Stimulated activated naive CD4-positive, alpha-beta T cell treated with Interleukin-2 at 50 U/mL for 16 hours (primary cell): ENCODE measurements at regions not wholly inside any gene's neighbourhood (a gene's known extent, or its start where the extent isn't known, plus 50 kb on each side); places are given as distances from the start of the nearest gene placed in this dataset.
"Not testable (repeated sequence)": the region's sequence is repeated elsewhere in the genome, so short reads cannot be mapped to it uniquely, and the experiment has no call there.

Experiments
- DNase-seq: peaks from one replicate; lab custom pipeline; 2025; lab: John Stamatoyannopoulos, UW

DNA sequence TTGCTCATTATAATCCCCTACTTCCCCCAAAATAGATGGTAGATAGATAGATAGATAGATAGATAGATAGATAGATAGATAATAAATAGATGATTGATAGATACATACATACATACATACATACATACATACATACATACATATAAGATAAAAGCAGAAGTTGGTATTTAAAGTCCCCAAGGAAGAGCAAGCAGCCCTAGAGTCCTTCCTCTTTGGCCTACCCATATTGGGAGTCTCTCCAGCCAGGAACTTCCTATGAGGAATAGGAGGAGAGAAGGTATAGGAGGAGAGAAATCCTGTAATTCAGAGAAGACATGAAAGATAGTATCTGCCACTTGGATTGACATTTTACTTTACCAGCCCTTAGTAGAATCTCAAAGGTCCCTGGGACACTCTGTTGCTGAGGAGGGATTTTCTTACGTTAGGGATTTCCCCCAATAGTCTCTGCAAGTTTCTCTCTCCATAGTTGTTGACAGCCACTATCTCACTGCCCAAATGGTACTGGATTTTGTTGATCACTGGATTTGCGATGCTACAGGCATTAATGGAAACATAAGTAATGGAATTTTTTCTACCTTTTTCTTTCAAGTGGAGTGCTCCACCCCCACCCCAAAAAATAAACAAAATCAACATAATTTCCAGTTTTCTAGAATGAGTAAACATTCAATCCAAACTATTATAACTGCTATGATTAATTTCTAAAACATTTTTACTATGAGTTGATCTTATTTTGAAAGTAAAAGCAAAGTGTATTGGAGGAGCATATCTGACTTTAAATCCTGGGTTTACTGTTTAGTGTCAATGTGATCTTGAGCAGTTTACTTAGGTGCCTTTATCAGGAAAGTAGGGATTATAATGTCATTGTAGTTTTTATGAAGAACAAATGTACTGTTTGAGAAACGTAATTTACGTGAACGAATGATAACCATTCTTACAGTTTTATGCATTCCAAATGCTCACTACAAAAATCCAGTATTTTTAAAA is 93.2 kb upstream of the TNFSF4 start:
- DNase-seq: no peak

DNA sequence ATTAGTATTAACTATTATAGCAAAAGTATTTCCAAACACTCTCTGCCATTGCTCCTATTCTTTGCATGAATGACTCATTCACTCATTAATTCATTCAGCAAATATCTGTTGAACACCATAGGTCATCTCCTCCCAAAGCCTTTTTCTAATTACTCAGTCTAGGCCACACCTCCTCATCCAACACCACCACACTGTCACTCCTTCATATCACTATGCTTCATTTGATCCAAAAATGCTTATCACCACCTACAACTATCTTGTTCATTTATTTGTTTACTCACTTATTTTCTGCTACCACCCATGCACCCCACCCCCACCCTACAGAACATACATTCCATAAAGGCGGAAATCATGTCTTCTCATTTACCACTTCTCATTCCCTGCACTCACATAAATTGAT is 94.4 kb upstream of the TNFSF4 start:
- DNase-seq: no peak

DNA sequence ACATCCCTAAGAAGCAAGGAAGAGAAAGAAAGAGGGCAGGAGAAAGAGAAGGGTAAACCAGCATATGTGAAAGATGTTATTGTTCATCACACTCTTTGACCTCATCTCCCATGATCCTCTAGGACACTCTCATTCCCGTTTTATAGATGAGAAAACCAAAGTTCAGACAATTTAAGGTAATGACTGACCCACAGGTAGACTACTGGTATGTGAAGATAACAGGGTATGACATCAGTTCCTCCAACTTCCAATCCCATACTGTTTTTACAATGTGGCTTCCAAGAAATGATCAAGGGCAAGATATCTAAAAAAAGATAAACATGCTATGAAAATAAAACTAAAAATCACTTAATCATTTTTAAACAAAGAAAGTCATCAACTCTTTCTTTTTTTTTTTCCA is 95.2 kb upstream of the TNFSF4 start:
- no peak for DNase-seq

DNA sequence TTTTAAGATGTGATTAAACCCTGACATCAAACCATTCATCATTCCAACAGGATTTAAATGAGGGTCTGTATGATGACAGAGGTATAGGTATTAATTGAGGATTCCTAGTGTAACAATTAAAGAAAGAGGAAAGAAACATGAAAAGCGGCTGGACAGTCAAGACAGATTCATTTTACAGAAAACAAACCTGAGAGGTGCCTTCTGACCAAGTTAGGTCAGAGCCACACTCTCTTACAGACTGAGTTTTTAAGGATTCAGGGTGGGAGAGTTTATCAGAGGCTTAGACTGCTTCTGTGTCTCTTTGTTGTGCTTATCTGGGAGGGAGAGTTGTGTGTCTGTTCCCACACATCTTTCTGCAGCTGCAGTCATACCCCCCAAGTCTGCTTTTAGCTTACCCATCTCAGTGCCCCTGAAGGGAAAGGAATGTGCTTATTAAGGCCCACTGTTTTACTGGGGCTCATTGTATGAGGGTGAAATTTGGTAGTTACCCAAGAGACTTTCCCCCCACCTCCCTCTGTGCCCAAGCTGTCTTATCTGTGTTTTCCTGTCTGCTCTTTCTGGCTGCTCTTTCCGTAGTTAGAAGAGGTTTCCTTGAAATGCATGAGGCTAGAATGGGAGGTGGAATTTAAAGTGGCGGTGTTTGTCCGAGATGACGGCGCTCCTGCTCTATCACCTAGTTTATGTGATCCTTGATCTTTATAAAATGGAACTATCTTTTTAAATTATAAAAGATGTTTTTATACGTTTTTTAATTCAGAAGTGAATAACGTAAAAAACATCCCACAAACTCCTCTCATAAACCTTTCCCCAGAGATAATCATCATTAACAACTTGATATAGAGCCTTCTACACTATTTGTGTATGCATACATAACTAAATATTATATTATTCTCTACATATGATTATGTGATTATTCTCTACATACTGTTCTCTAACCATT is 96.0 kb upstream of the TNFSF4 start:
- no peak for DNase-seq

DNA sequence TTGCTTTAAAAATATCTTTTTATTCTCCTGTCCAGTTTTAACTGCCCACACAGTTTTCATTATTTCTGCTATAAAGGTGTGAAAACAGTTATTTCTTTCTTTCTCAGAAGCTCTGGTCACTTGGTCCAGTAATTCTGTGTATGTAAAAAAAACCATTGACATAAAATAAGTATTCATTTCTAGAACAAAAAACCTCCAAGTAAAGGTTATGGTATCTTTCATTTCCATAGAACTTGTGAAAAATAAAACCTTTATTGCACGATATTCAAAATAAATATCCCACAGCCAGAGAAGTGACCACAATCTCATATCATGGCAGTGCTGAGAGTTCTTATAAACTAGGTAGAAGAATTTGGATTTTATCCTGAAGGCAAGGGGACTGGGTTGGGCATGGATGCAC is 96.9 kb upstream of the TNFSF4 start:
- no peak for DNase-seq

DNA sequence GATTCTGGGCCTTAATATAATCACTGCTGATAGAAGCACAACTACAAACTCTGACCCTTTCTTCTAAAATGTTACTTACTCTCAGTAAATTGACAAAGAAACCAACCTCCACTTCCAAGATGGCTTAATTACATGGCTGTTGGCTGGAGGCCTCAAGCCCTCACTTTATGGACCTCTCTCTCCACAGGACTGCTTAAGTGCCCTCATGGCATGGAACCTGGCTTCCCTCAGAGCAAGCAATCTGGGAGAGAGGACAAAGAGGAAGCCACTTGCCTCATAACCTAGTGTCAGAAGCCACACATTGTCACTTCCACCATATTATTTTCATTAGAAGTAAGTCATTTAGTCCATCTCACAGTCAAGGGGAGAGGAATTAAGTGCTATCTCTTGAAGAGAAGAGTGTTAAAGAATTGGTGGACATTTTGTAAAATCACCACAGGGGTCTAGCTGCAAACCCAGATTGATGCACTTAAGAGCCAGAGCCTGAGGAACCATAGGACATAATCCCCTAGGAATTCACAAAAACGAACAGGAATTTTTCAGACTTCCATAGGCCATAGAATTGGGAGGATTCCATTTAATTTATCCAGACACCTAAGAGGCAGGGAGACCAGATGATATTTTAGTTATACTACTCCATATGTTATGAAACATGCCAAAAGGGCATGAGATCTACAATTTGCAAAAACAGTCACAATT is 97.5 kb upstream of the TNFSF4 start:
- no peak for DNase-seq

DNA sequence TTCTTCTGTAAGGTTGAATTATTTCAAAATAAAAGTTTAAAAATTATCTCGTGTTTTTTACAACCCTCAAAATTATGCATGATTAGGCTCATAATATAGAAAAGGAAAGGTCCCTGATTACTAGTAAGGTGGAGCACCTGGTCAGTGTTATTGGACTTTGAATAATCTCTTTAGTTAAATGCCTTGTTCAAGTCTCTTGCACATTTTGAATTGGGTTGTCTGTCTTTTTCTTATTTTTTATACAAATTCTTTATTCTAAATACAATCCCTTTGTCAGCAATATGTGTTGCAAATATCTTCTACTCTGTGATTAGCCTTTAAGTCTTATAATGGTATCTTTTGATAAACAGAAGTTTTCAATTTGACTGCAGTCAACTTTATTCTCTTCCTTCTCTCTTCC is 100.7 kb upstream of the TNFSF4 start:
- no peak for DNase-seq

DNA sequence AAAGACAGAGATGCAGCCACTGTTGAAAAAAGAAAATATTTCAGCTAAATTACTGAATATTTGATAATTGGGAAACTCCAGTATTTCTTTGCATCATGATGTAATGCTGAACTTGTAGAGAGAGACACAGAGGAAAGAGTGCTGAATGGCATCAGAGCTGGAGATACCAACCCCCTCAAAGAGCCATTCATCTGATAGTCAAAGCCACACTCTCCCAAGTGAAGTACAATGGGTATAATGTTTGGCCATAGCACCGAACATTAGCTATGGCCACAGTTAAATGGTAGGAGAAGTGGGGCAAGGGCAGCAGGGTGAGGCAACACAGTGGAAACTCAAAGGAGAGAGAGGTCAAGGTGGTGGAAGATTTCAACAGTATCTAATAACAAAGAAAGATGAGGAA is 107.5 kb upstream of the TNFSF4 start:
- DNase-seq: no peak

DNA sequence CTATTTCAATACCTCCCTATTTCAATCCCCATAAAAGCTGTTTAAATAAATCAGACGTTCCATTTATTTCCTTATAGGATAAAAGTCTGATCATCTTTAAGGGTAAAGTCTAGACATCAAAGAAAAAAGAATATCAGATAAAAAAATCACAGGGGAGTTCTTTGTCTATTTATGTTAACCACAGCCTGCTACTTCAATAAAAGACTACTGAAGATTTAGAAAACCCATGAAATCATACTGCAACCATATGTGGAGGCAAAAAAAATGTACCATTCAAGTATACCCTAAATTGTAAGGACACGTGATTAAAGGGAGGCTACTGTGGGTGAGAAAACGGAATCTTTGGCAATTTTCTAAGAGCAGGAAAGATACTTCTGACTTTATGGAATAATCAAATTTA is 108.2 kb upstream of the TNFSF4 start:
- DNase-seq: no peak

GRCh38 chr1:173318788-173319187 is 111.7 kb upstream of the TNFSF4 start:
- no peak for DNase-seq

- not testable (repeated sequence) for DNase-seq
Measured at GRCh38 chr1:173324352-173324751, 117.2 kb upstream of the TNFSF4 start.

DNA sequence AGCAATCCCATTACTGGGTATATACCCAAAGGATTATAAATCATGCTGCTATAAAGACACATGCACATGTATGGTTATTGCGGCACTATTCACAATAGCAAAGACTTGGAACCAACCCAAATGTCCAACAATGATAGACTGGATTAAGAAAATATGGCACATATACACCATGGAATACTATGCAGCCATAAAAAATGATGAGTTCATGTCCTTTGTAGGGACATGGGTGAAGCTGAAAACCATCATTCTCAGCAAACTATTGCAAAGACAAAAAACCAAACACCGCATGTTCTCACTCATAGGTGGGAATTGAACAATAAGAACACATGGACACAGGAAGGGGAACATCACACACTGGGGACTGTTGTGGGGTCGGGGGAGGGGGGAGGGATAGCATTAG is 120.9 kb upstream of the TNFSF4 start:
- not testable (repeated sequence) for DNase-seq

- DNase-seq: no peak
Measured at GRCh38 chr1:173328961-173329360, 121.8 kb upstream of the TNFSF4 start.

- DNase-seq: no peak
Measured at GRCh38 chr1:173329726-173330125, 122.6 kb upstream of the TNFSF4 start.

DNA sequence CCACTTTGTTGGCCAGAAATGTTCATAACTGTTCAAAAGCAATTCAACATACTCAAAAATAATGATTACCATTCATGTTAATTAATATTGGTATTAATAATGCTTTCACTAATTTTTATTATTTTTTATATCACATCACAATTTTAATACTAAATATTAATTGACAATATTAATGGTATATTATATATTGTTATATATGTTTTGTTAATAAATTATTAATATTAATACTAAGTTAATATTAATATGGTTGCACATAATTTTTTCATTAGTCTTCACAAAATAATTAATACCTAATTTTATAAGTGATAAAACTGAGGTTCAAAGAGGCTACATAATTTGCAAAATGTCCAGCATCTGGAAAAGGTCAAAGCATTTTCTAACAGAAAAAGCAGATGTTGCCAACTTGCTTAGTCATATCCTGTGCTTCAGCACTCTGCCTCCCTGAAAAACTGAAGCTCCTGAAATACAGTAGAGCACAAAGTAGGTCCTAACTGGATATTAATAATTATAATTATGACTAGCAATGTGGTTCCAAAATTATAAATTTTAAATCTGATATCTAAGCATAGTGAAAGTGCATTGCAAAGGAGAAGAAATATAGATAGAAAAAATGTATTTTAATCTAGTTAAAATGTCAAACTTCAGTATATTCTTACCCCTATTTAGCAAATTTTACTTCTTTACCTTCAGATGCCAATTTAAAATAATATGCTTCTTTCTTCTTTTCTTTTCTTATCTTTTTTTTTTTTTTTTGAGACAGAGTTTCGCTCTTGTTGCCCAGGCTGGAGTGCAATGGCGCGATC is 123.2 kb upstream of the TNFSF4 start:
- DNase-seq: no peak

DNA sequence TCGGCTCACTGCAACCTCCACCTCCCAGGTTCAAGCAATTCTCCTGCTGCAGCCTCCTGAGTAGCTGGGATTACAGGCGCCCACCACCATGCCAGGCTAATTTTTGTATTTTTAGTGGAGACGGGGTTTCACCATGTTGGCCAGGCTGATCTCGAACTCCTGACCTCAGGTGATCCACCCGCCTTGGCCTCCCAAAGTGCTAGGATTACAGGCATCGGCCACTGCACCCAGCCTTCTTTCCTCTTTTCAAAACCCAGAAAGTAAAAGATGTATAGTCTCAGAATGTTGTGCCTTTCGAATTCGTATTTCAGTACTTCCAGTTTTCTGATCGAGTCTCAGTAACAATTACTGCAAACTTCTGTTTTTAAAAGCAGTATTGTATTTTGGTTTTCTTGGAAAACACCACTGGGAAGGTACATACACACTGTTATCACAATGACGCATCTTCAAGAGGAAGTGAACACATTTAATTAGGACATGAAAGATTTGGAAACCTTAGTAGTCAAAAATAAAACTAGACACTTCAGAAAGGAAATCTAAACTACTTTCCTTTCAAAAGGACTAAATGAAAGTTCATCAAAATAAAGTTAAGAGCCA is 123.9 kb upstream of the TNFSF4 start:
- not testable (repeated sequence) for DNase-seq

GRCh38 chr1:173332026-173332425 is 124.9 kb upstream of the TNFSF4 start:
- DNase-seq: no peak

DNA sequence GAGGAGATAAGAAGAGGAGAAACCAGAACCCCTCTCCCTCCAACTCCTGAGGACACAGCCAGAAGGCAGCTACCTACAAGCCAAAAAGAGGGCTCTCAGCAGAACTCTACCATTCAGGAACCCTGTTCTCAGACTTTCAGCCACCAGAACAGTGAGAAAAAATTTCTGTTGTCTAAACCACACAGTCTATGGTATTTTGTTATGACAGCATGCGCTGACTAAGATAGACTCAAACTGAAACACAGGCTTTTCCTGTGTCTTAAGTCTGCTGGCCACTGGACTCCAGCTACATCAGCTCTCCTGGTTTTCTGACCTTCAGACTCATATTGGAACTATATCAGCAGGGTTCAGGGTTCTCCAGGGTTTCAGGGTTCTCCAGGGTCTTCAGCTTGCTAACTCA is 126.5 kb upstream of the TNFSF4 start:
- no peak for DNase-seq

DNA sequence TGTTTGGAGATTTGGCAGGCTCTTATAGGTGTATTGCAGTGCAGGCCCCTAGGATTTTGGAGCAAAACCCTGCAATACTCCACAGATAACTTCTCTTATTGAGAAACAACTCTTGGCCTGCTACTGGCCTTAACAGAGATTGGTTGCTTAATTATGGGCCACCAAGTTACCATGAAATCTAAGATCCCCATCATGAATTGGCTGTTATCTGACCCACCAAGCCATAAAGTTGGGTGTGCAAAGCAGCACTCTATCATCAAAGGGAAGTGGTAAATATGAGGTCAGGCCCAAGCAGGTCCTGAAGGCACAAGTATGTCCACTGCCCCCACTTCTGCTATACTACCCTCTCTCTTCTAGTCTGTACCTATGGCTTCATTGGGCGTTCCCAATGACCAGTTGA is 130.0 kb upstream of the TNFSF4 start:
- no peak for DNase-seq

GRCh38 chr1:173341307-173341706 is 134.2 kb upstream of the TNFSF4 start:
- DNase-seq: no peak

DNA sequence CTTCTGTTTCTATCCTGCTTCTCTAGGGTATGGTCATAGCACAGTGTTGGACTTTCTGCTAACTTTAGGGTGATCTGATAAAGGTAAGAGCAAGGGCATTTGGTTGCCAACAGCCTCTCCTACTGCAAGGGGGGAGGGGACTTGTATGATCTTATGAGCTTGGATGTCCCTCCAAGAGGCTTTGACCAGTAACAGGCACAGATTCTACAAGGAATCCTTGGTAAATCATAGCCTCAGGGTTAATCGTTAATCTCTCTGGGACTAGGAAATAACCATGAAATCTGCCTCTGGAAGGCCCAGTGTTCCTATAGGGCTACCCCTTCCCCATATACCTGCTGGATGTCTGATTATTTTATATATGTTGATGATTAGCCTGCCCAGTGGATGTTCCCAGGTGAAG is 134.8 kb upstream of the TNFSF4 start:
- no peak for DNase-seq
